HK-2 (cell line): ENCODE measurements at regions not wholly inside any gene's neighbourhood (a gene's known extent, or its start where the extent isn't known, plus 50 kb on each side); places are given as distances from the start of the nearest gene placed in this dataset.

ENCODE experiments used
- DNase-seq: peaks from one replicate; pipeline ENCODE4 v3.0.0-alpha.2; 2018; ENCODE audit not compliant: unreplicated experiment

GRCh38 chr2:134075204-134075603 is 178.7 kb upstream of the MGAT5 start:
- no peak for DNase-seq

DNA sequence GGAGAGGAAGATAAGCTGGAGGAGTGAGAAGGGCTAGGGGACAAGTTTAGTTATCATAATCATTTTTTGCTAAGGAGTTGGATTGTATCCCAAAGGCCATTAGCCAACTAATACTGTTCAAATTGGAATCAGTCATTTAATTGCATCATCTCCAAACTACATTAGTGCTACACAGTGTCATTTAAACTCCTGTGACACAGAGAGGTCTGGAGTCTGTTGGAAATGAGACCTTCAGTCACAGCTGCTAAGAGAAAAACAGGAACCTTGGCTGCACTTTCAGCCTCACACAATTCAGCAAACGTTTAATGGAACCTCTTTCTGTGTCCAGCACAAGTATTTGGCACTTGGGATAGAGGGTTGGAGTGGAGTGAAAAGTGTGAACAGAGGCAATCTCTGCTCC is 175.5 kb upstream of the MGAT5 start:
- no peak for DNase-seq

GRCh38 chr2:134079373-134079772 is 174.5 kb upstream of the MGAT5 start:
- DNase-seq = no peak

DNA sequence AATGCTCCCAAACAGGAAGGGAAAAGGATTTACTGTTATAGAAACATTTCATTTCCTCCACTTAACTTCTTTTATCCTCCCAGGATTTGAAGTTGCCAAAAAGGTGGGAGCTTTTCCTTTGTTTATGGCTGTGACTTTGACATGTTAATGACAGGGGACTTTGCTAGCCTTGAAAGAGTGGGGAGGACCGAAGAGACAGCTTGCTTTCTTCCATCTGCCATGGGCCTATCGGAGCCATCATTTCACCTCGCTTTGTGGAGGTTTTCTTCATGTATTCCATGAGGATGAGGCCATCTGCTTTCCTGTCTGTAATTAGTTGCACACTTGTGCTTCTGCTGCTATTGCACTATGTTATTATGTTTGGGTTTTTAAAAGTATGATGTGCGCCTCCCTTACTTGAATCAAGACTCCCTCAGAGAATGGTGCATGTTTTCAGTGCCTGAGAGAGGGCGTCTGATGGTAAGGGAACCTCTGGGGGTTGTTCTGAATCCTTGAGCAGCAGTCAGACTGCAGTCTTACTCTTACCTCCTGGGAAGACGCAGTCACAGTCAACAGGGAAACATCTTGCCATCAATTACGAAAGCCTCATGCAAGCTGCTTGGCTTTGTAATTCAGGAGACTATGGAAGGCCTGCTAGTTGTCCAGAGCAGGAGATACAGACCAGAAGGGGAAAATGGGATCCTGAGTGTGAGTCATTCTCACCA is 173.3 kb upstream of the MGAT5 start:
- no peak for DNase-seq

DNA sequence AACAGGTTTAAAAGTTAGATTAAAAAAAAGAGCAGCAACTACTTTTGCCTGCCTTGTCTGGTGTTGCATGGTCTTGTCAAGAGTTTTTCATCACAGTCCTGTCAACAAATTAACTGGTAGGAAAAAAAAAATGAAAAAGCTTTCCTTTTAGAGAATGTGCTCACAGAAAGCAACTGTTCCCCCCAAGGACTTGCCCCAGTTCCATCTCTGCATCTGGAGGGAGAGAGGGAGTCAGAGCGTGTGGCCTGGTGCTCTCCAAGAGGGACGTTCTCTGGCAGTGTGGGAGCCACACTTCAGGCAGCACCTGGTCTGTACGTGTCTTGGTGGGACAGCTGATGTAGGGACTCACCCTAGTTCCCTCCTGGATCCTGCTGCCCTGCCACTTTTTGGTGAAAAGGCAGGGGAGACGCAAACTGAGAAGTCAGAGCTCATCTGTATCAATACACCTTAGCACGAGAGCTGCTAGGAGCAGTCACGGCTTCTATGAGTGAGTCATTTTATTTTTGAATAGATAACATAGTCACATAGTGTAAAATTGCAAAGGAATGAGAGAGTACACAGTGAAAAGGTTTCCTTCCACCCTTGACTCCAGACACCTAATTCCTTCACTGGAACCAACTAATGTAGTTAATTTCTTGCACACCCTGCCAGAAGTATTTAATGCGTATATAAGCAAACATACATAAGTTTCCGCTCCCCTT is 172.5 kb upstream of the MGAT5 start:
- DNase-seq = no peak

DNA sequence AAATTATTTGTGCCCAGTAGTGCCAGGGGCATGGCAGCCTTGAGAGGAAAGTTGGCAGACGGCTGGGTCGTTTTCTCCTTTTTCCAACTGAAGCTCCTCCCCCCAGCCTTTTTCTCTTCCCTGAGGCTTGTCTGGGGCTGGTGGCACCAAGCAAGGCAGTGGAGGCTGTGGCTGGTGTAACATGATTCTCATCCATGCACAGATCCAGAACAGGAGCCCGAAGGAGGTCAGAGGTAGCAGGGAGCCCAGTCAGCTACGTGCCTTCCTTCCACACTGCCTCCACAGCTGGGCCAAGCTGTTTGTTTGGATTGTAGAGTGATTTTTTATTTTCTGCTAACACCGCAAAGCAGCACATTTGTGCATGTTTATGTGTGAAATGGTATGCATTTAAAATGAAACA is 170.3 kb upstream of the MGAT5 start:
- DNase-seq = no peak

DNA sequence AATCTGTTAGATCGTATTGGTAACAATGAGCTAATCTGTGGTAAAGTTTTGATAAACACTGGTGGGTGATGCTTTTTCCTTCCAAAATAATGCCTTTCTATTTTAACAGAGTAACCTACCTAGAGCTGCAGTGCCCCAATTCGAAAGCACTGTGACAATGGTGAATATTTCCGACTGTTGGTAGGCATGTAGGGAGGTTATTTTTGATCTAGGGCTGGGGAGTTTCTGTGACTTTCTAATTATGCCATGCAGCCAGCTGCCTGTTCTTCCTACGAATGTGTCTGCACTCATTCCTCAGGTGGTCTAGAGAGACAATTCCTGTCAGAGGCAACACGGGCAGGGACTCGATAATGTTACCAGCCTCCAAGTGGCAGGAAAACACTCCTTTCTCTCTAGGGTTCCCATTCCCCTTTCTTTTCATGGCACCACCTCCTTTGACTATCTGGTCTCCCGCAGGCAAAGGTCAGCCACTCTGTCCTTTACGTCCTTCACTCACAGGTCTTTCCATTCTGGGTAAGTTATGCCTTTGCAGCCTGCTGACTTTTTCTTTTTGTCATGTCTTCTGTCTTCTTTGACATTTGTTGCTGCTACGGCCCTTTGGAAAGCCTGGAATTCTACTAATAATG is 167.2 kb upstream of the MGAT5 start:
- DNase-seq = no peak

DNA sequence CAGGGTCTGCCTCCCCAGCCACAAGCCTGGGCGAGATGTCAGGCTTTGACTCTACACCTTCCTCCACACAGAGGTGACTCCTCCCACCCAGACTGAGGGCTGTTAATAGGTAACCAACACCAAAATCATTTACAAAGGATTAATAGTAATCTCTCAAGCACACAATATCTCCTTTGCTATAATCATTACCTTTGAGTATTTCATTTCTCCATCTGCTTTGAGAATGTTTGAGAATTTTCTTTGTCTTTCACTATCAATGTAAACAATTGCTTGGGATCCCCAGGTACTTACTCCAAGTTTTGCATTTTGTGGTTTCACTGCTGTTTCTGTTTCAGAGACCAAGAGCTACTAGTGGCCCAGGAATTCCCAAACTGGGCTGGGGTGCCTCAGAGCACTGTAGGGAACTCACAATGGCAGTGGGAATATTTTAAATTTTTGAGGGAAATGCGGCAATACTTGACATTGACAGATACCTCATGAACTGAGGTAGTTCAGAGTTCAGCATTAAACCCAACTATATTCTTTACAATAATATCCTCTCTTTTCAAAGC is 166.4 kb upstream of the MGAT5 start:
- DNase-seq = peak; percentile 28

- DNase-seq = no peak
Measured at GRCh38 chr2:134089454-134089853, 164.4 kb upstream of the MGAT5 start.

DNA sequence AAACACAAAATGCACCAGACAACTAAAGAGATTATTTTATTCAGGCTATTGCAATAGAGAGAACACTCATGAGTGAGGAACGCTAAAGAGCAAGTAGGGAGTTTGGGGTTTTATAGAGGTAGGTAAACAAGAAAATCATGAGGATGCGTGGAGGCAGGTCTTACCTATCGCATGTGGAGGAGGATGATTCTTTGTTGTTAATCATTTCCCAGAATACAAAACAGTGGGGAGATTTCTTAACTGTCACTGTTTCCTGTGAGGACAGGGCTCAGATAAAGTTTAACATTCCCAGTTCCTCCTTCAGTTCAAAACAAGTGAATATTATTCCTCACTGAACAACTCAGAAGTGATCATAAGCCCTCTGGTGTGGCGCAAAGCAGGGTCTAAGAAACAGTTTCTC is 156.1 kb upstream of the MGAT5 start:
- no peak for DNase-seq

DNA sequence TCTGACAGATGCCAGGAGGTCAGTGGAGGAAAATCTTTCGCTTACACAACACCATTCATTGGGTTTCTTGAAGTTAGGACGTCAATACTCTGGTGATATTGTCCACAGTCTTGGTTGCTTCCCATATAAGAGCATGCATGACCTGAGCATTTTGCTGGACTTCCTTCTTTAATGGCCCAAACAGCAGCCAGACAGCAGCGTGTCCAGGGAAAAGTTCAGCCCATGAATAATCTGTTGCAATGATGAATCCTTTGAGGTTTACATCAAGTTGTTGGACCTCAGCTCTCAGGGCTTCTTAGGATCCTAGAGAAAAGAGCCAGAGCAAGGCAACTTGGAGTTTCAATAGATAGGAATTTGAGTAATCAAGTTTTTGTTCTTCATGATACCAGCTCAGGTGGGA is 155.6 kb upstream of the MGAT5 start:
- DNase-seq = no peak

- DNase-seq = no peak
Measured at GRCh38 chr2:134099273-134099672, 154.6 kb upstream of the MGAT5 start.

DNA sequence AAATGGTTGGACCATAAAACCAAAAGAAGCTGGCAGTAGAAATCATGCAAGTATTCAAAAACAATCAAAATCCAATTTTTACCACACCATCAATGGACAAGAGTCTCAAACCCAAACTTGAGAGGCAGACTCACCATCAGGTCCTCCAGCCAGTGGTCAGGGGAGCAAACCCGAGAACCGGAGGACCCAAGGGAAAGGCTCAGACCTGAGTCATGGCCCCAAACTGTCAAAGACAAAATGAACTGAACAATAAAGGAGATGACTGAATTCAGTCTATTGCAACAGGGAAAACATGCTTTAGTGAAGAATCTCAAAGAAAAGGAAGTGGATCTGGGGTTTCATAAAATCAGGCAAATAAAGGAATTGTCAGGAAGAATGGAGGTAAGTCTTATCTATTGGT is 150.7 kb upstream of the MGAT5 start:
- no peak for DNase-seq

- no peak for DNase-seq
Measured at GRCh38 chr2:134104754-134105153, 149.1 kb upstream of the MGAT5 start.

- DNase-seq = no peak
Measured at GRCh38 chr2:134107402-134107801, 146.5 kb upstream of the MGAT5 start.

- DNase-seq = no peak
Measured at GRCh38 chr2:134108113-134108512, 145.8 kb upstream of the MGAT5 start.

GRCh38 chr2:134109246-134109645 is 144.6 kb upstream of the MGAT5 start:
- DNase-seq = no peak

DNA sequence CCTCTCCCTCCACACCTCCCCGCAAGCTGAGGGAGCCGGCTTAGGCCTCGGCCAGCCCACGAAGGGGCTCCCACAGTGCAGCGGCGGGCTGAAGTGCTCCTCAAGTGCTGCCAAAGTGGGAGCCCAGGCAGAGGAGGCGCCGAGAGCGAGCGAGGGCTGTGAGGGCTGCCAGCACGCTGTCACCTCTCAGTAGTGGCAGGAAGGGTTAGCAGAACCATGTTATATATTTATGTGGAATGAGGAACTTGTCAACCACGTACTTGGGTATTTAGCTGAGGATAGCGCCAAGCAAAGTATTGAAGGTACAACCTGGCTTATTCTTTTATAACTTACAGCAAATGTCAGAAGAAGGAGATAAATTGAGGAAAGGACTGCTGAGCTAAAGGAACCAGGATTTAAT is 144.1 kb upstream of the MGAT5 start:
- no peak for DNase-seq

DNA sequence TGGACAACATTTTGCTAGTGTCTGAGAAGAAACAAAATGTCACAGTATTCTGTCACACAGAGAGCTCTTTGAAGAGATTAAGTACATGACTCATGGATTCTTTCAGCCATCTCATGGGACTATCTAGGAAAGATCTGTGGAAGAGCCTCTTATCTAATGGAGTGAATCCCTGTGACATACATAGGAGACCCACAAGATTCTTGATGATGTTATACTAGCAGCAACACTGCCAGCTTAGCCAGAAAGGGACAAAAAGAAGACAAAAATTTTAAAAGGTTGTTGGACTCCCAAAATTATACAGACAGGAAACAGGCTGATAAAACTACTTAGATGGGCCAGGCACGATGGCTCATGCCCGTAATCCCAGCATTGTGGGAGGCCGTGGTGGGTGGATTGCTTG is 143.3 kb upstream of the MGAT5 start:
- DNase-seq = no peak

GRCh38 chr2:134117676-134118075 is 136.2 kb upstream of the MGAT5 start:
- no peak for DNase-seq

- DNase-seq = peak; percentile 73
Measured at GRCh38 chr2:134118279-134119116, 135.4 kb upstream of the MGAT5 start.

- DNase-seq = no peak
Measured at GRCh38 chr2:134119117-134119712, 134.7 kb upstream of the MGAT5 start.
